GM19438 (cell line): ENCODE measurements at regions not wholly inside any gene's neighbourhood (a gene's known extent, or its start where the extent isn't known, plus 50 kb on each side); places are given as distances from the start of the nearest gene placed in this dataset.
"Not testable (repeated sequence)": the region's sequence is repeated elsewhere in the genome, so short reads cannot be mapped to it uniquely, and the experiment has no call there.

Experiments
- ATAC-seq: cut with Tn5 transposase; IDR thresholded peaks from one replicate; pipeline ENCODE4 v1.9.1; 2021; ENCODE audit warnings: low read depth; ENCODE audit not compliant: unreplicated experiment

DNA sequence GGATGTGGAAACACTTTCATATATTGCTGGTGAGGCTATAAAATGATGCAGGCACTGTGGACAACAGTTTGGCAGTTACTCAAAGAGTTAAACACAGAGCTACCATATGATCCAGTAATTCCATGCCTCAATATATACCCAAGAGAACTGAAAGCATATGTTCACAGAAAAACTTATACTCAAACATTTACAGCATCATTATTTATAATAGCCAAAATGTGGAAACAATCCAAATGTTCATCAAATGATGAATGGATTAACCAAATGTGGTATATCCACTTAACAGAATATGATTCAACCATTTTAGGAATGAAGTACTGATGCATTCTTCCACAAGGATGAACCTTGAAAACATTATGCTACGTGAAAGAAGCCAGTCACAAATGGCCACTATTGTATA lies 603.8 kb downstream of the IQCM start:
- no peak for ATAC-seq

DNA sequence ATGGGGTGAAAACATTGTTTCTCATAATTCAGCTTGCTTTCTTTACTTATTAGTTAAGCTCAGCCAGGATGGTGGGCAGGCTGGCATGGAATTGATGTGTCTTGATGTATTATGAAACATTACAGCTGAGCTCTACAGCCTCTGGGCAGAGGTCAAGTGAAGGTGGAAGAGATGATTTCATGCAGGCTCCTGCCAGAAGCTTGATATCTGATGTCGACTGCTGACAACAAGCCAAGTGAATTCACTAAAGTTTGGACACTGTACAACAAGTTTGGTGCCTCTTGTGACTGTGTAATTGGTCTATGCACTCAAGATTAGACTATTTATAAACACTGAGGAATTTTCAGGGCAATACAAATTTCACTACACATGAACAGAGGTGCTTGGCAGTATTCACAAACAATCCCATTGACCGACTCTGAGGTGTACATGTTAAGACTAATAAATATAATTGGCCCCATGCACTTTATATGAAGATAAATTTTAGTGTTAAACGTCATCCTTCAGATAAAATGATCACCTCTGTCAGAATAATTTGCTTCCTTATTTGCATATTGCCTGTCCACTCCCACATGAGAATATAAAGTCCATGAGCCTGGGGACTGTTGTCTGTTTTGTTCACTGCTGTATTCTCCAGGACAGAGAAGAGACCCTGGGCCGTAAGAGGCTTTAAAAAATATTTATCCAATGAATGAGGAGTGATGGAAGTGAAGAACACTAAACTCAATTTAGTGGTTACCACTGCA lies 612.2 kb downstream of the IQCM start:
- no peak for ATAC-seq

DNA sequence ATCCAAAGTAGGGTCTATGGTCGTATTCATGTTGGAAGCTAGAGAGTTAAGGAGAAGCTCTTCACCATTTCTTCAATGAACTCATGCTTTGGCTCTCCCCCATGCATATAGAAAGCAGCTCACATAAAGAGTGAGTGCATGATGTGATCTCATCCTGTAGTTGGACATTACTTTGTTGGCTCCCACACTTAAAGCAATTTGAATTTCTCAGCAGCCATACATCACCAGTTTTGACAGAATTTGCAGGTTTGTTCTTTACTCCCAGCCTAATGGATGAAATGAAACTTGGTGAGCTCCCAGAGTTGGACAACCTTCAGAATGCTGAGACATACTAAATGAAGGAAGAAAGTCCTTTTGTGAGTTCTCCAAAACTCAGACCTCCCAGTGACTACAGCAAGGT lies 613.5 kb downstream of the IQCM start:
- ATAC-seq = no peak

GRCh38 chr4:149199594-149199993 lies 616.0 kb downstream of the IQCM start:
- no peak for ATAC-seq

DNA sequence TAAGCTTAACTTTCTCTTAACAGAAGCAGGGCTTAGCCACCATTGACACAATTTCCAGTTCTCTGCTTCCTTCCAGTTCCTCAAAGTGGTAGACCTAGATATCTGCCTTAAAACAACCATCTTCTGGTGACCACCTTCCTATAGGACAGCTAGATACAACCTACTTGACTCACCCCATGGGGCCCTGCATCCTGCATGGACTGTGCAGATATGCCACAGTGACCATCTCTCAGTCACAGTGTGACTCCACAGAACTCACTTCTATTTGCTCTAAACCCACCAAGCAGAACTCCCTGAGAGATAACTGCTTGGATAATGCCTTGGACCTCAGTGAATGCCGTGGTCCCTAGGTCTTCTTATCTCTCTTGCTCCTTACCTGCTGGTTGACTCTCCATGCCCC lies 621.6 kb downstream of the IQCM start:
- no peak for ATAC-seq

DNA sequence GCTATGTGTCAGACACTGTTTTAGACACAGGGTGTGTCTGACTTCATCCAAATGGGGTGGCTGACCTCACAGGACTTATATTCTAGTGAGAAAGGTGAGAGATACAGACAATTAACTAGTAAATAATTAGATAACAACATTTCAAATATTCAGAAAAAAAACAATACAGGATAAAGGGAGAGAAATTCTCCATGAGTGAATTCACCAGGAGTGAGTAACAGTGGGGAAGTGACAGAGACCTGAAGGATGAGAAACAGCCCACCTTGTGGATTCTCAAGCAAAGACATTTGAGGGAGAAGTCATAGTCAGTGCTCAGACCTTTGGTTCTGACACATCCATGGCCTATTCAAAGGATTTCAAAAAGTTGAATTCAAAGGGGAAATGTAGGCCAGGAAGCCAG lies 627.9 kb downstream of the IQCM start:
- no peak for ATAC-seq

DNA sequence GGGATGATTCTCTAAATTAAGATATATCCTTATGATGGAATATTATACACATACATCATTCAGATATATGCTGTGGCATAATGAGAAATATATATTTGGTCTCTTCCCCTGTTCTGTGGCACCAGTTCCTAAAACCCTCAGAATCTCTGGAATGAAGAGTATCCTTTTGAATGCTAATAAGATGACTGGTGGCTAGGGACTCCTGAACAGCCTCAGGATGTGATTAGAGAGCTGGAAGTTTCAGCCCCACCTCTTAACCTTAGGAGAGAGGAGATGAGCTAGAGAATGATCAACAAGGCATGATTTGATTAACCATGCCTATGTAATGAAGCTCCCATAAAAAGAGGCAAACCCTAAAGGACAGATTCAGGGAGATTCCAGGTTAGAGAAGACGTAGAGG lies 632.0 kb downstream of the IQCM start:
- ATAC-seq = no peak

- ATAC-seq = not testable (repeated sequence)
Observed at GRCh38 chr4:149181459-149181858, 634.2 kb downstream of the IQCM start.

DNA sequence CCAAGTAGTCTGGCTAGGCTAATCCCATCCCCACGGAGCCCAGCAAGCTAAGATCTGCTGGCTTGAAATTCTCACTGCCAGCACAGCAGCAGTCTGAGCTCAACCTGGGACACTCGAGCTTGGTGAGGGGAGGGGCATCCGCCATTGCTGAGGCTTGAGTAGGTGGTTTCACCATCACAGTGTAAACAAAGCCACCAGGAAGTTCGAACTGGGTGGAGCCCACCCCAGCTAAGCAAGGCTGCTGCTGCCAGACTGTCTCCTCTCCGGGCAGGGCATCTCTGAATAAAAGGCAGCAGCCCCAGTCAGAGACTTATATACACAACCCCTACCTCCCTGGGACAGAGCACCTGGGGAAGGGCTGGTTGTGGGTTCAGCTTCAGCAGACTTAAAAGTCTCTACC lies 639.6 kb downstream of the IQCM start:
- no peak for ATAC-seq

GRCh38 chr4:149175549-149175948 lies 640.1 kb downstream of the IQCM start:
- no peak for ATAC-seq

GRCh38 chr4:149173241-149174013 lies 642.2 kb downstream of the IQCM start:
- ATAC-seq = no peak

DNA sequence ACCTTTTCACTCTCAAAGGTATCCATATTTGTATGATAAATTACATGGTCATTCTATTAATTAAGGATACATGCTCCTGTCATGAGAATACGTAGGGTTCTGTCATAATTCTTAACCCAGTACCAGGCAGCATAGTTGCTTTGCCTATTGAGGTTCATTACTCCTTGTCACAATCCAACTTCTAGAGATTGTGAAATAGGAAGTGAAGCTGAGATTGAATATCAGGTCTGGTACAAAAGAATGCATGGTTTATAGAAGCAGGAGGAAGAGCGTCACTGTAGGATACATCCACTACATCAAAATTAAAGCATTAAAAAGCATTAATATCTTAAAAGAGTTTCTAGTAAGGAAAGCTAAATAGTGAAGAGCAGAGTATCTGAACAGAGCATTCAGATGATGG lies 647.0 kb downstream of the IQCM start:
- ATAC-seq = no peak

DNA sequence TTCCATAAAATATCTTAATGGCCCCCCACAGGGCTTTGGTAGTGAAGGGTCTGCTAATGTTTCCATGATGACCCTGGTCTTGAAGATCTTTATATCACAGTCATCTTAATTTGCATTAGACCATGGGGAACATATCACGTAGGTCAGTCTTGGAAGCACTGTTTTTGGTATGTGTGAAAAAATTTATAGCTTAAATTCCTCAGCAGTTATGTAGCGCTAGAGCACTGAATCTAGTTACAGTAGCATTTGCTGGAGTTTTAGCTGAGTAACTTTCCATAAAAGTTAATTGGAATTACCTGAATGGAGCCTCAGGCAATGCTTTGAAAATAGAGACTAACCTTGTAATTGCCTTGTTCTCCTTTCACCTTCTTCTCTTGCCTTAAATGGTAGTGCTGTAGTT lies 648.8 kb downstream of the IQCM start:
- no peak for ATAC-seq

- no peak for ATAC-seq
Observed at GRCh38 chr4:149166365-149166764, 649.3 kb downstream of the IQCM start.

GRCh38 chr4:149164282-149164681 lies 651.4 kb downstream of the IQCM start:
- no peak for ATAC-seq

DNA sequence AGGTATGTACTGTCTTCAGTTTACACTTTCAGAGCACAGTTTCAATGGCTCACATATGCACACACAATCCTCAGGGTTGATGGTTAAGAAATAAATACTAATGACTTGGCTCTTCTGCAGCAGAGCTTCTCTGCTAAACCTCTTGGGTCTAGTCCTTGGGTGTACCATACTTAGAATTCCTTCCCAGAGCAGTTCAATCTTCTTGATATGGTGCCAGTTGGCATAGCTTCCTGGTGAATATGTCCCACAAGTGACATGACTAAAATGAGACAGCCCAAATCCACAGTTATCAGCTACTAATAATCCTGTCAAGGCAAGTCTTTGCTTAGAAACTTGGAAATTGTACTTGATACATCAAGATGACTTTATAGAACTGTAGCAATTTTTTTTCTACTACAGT lies 654.4 kb downstream of the IQCM start:
- no peak for ATAC-seq

- no peak for ATAC-seq
Observed at GRCh38 chr4:149160370-149160769, 655.3 kb downstream of the IQCM start.

DNA sequence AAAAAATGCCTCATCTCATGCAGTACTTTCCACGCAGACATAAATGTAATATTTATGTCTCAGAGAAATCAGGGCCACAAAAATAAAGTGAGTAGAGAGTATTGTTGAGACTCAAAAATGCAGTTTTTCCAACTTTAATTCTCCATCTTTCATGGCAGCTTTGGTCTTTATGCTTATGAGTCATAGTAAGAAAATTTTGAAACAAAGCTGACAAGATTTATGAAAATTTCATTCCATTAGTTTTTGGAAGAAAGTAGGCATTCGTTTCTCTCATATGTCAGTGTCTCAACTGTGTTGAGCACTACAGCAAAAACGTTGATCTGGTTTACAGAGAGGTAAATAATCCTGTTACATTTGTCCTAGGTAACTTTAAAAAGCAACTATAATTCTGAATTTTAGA lies 656.8 kb downstream of the IQCM start:
- ATAC-seq = no peak

DNA sequence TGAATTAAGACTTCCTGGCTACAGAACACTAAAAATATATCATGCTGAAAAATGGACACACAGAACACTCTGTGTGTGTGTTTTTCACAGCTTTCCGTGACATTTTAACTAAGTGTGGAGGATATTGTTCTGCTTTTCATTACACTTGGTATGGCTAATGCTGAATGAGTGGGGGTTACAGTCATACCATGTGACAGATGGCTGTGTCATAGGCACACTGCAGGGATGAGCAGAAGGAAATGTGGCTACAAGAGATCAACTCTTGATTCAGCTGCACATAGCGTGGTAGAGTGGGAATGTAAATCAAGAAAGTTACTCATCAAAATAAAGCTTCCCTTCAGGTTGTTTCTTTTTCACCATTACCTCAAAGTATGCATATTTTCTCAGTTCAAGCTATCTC lies 669.8 kb downstream of the IQCM start:
- no peak for ATAC-seq

GRCh38 chr4:149144060-149144459 lies 671.6 kb downstream of the IQCM start:
- no peak for ATAC-seq

GRCh38 chr4:149141391-149141790 lies 674.3 kb downstream of the IQCM start:
- no peak for ATAC-seq

DNA sequence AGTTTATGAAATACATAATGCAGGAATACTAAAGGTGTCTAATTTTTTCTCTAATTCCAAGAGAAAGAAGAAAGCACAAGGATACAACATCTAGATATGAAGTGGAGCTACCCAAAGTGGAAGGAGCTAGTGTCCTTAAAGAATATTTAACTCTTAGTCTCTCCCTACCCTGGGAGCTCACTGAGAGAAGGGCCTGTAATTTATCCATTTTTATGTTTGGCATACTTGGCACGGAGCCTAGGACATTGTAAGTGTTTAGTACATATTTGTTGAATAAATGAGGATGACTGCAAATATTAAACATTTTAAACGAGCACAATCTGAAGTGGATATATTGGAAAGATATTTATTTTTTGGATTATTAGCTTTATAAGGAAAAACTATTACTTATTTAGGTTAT lies 674.8 kb downstream of the IQCM start:
- no peak for ATAC-seq
